Thoracic aorta (tissue), 2 donors: ENCODE measurements at regions not wholly inside any gene's neighbourhood (a gene's known extent, or its start where the extent isn't known, plus 50 kb on each side); places are given as distances from the start of the nearest gene placed in this dataset.

Source experiments
- ATAC-seq: fragments of 150-250 bp; one replicate; pipeline ENCODE4 v1.8.0; 2017; ENCODE audit warnings: low read depth; ENCODE audit not compliant: insufficient number of reproducible peaks, low FRiP score
- DNase-seq: peaks from one replicate; pipeline ENCODE4 v3.0.0-alpha.2; 2020; ENCODE audit warnings: low spot score
- H3K27ac ChIP-seq, 2 donors: fragments of 200-600 bp; sonication (generic); 1 replicate in 1 of 2; 2 replicates in 1 of 2; pipeline ENCODE4 v1.5.1; 2016; ENCODE audit warnings: mild to moderate bottlenecking in 2 of 2, moderate library complexity in 2 of 2
- H3K27me3 ChIP-seq: fragments of 200-600 bp; sonication (generic); replicated peaks from 2 replicates; pipeline ENCODE4 v1.6.0; 2016; ENCODE audit warnings: mild to moderate bottlenecking; ENCODE audit not compliant: insufficient read depth
- H3K36me3 ChIP-seq: fragments of 200-600 bp; sonication (generic); one replicate; pipeline ENCODE4 v1.5.1; 2016
- H3K4me1 ChIP-seq, 2 donors: fragments of 200-600 bp; sonication (generic); 1 replicate in 1 of 2; 2 replicates in 1 of 2; pipeline versions ENCODE4 v1.5.1 to v1.6.0; 2016; ENCODE audit warnings: low read depth in 2 of 2, mild to moderate bottlenecking in 1 of 2; ENCODE audit not compliant: control insufficient read depth in 1 of 2
- H3K4me3 ChIP-seq: fragments of 200-600 bp; sonication (generic); 2 replicates; pipeline ENCODE4 v1.5.1; 2016; ENCODE audit warnings: mild to moderate bottlenecking
- H3K9me3 ChIP-seq: fragments of 200-600 bp; sonication (generic); 2 replicates; pipeline ENCODE4 v1.5.1; 2016
- TF ChIP-seq, protein P1 (sequence below): fragments of 200-600 bp; sonication (generic); IDR thresholded peaks from one replicate; pipeline ENCODE4 v1.5.1; 2019; ENCODE audit warnings: antibody characterized with exemption

DNA sequence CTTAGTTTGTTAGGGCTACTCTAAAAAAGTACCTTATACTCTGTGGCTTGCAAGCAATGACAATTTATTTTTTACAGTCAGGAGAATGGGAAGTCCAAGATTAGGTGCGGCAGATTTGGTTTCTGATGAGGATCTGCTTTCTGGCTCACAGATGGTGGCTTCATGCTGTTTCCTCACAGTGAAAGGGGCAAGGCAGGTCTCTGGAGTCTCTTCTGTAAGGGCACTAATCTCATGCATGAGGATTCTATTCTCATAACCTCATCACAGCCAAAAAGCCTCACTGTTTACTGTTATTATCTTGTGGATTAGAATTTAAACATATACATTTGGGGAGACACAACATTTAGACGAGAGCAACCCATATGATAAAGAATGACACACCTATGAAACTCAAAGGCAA, 1957.4 kb upstream of the SEL1L start:
- Histone ChIP-seq H3K9me3 (no peaks in the 10 kb centered on the region), H3K4me1 (no peaks in the 10 kb centered on the region), H3K27ac (no peak overlapping the region), H3K4me3 (no peak overlapping the region), H3K36me3 (no peaks in the 10 kb centered on the region), H3K27me3 (no peaks in the 10 kb centered on the region)
- DNase-seq (no peak), ATAC-seq (no peak)
- TF ChIP-seq, protein P1, sequence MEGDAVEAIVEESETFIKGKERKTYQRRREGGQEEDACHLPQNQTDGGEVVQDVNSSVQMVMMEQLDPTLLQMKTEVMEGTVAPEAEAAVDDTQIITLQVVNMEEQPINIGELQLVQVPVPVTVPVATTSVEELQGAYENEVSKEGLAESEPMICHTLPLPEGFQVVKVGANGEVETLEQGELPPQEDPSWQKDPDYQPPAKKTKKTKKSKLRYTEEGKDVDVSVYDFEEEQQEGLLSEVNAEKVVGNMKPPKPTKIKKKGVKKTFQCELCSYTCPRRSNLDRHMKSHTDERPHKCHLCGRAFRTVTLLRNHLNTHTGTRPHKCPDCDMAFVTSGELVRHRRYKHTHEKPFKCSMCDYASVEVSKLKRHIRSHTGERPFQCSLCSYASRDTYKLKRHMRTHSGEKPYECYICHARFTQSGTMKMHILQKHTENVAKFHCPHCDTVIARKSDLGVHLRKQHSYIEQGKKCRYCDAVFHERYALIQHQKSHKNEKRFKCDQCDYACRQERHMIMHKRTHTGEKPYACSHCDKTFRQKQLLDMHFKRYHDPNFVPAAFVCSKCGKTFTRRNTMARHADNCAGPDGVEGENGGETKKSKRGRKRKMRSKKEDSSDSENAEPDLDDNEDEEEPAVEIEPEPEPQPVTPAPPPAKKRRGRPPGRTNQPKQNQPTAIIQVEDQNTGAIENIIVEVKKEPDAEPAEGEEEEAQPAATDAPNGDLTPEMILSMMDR, result no peak

DNA sequence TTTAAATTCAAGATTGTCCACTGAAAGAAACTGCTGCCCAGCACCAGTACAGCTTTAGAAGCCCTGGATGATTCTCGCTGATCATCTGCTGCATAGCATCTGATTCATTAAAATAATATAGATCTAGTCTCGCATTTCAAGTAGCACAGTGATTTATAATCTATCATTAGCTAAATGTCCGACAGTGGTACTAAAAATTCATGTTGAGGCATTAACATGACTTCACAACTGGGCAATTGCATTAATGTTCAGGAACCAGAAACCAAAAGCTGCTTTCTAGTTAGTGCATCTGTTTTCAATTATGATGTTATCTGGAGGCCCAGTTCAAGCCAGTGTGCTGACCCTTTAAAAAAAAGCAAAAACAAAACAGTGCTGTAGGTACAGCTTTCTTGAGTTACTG, 1987.2 kb upstream of the SEL1L start:
- Histone ChIP-seq H3K36me3 (no peaks in the 10 kb centered on the region), H3K27ac (no peak overlapping the region), H3K9me3 (no peaks in the 10 kb centered on the region), H3K4me1 (no peaks in the 10 kb centered on the region), H3K27me3 (no peaks in the 10 kb centered on the region), H3K4me3 (no peak overlapping the region)
- DNase-seq, result no peak
- ATAC-seq, result no peak
- TF ChIP-seq, protein P1, result no peak

DNA sequence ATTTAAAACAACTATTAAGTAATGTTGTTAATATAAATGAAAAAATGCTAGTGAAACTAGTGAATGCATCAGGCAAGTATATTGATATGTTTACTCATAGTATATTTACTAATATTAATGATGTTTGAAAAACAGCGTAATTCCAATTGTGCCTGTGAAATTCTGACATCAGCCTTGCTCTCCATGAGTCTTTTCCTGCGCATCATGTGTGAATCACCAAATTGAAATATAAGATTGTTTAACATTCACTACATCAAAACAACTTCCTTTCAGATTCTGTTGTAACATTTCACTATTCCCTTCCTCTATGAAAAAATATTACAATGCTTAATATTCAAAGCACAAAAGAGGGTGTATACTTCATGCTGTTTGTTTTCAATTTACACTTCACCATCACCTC, 1995.9 kb upstream of the SEL1L start:
- H3K27ac ChIP-seq, result no peak overlapping the region
- no peaks in the 10 kb centered on the region for H3K9me3 ChIP-seq
- H3K36me3 ChIP-seq, result no peaks in the 10 kb centered on the region
- TF ChIP-seq, protein P1, result no peak
- ATAC-seq, result no peak
- no peaks in the 10 kb centered on the region for H3K4me1 ChIP-seq
- H3K27me3 ChIP-seq, result no peaks in the 10 kb centered on the region
- H3K4me3 ChIP-seq, result no peak overlapping the region
- DNase-seq, result no peak

DNA sequence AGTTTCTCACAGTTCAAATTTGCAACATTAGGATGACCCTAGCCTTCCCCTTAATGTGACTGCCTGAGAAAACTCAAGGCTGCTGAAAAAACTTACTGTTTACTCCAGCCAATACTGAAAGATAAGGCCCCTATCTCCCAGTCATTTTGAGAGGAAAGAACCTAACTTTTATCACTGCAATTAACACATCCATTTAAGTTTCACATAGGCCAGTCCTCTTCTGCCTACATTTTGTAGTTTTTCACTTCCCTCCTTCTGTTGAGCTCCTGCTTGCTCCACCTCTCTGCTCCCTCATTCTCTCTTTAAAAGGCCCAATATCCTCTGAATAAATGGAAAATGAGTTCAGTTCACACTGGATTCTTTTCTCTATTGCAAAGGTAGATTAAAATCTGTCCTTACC, 1996.2 kb upstream of the FLRT2 start:
- no peak overlapping the region for H3K27ac ChIP-seq
- TF ChIP-seq, protein P1, result no peak
- no peaks in the 10 kb centered on the region for H3K9me3 ChIP-seq
- H3K4me3 ChIP-seq, result no peak overlapping the region
- ATAC-seq (no peak), DNase-seq (no peak)
- no peaks in the 10 kb centered on the region for H3K36me3 ChIP-seq
- no peaks in the 10 kb centered on the region for H3K4me1 ChIP-seq
- no peaks in the 10 kb centered on the region for H3K27me3 ChIP-seq

DNA sequence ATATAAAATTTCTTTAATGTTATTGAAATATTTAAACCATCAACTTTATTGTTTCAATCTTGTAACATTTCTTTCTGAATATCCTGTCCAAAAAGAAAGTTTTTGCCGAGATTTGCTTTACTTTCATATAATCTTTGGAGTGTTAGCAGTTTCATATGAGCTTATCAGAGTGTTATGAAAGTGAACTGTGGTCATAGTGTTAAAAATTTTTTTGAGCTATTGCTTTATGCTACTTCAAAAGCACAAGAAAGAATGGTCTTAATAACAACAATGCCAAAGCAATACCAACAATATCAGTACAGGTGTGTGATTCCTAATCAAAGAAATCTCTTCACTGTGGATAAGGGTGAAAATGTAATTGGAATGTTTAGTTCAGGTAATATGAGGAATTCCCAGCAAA, 1994.9 kb upstream of the FLRT2 start:
- Histone ChIP-seq H3K4me3 (no peak overlapping the region), H3K27ac (no peak overlapping the region), H3K4me1 (no peaks in the 10 kb centered on the region), H3K27me3 (no peaks in the 10 kb centered on the region), H3K36me3 (no peaks in the 10 kb centered on the region), H3K9me3 (no peaks in the 10 kb centered on the region)
- ATAC-seq (no peak), DNase-seq (no peak)
- TF ChIP-seq, protein P1, result no peak
